GM18861 (cell line): ENCODE measurements at regions not wholly inside any gene's neighbourhood (a gene's known extent, or its start where the extent isn't known, plus 50 kb on each side); places are given as distances from the start of the nearest gene placed in this dataset.

Experiments
- ATAC-seq: cut with Tn5 transposase; IDR thresholded peaks from one replicate; pipeline ENCODE4 v1.9.1; 2021; ENCODE audit not compliant: unreplicated experiment

- no peak for ATAC-seq
Measured at GRCh38 chrX:149275836-149276235, 229.3 kb downstream of the IDS start.

- no peak for ATAC-seq
Measured at GRCh38 chrX:149274516-149275105, 230.5 kb downstream of the IDS start.

GRCh38 chrX:149272690-149273463 is 232.2 kb downstream of the IDS start:
- ATAC-seq: no peak

- no peak for ATAC-seq
Measured at GRCh38 chrX:149267878-149268813, 237.0 kb downstream of the IDS start.

- ATAC-seq: no peak
Measured at GRCh38 chrX:149262086-149262485, 243.0 kb downstream of the IDS start.

- ATAC-seq: no peak
Measured at GRCh38 chrX:149259241-149259640, 245.9 kb downstream of the IDS start.

- no peak for ATAC-seq
Measured at GRCh38 chrX:149255860-149256259, 249.2 kb downstream of the IDS start.

- ATAC-seq: no peak
Measured at GRCh38 chrX:149248073-149248625, 257.0 kb downstream of the IDS start.

- ATAC-seq: no peak
Measured at GRCh38 chrX:149230689-149231088, 274.4 kb downstream of the IDS start.

- ATAC-seq: no peak
Measured at GRCh38 chrX:149223854-149224253, 281.3 kb downstream of the IDS start.

- no peak for ATAC-seq
Measured at GRCh38 chrX:149222040-149222439, 283.1 kb downstream of the IDS start.

GRCh38 chrX:149221230-149221629 is 283.9 kb downstream of the IDS start:
- no peak for ATAC-seq

GRCh38 chrX:149213264-149213663 is 291.8 kb downstream of the IDS start:
- ATAC-seq: no peak

- ATAC-seq: no peak
Measured at GRCh38 chrX:149208307-149208706, 296.8 kb downstream of the IDS start.

GRCh38 chrX:149207518-149207917 is 297.6 kb downstream of the IDS start:
- no peak for ATAC-seq

GRCh38 chrX:149205937-149206336 is 299.2 kb downstream of the IDS start:
- ATAC-seq: peak; percentile 43

GRCh38 chrX:149205081-149205480 is 300.0 kb downstream of the IDS start:
- no peak for ATAC-seq

GRCh38 chrX:149199734-149200133 is 305.4 kb downstream of the IDS start:
- ATAC-seq: no peak

- no peak for ATAC-seq
Measured at GRCh38 chrX:149198980-149199732, 305.9 kb downstream of the IDS start.

- ATAC-seq: no peak
Measured at GRCh38 chrX:149185087-149185486, 320.0 kb downstream of the IDS start.
